H9 (cell line): ENCODE measurements at regions not wholly inside any gene's neighbourhood (a gene's known extent, or its start where the extent isn't known, plus 50 kb on each side); places are given as distances from the start of the nearest gene placed in this dataset.

Source experiments
- DNase-seq: peaks from one replicate; pipeline ENCODE4 v3.0.0-alpha.2; 2017
- H2AFZ ChIP-seq: one replicate; pipeline ENCODE4 v1.6.1; 2013; ENCODE audit warnings: mild to moderate bottlenecking, low read length, control low read depth, moderate library complexity
- H2AK5ac ChIP-seq: 2 replicates; pipeline ENCODE4 v1.6.1; 2013; ENCODE audit warnings: low read length, control low read depth, mixed read lengths; ENCODE audit not compliant: insufficient read length
- H2BK120ac ChIP-seq: one replicate; pipeline ENCODE4 v1.6.1; 2013; ENCODE audit warnings: low read depth, mild to moderate bottlenecking, low read length, control low read depth, inconsistent platforms; ENCODE audit not compliant: poor library complexity, severe bottlenecking
- H2BK12ac ChIP-seq: 2 replicates; pipeline ENCODE4 v1.6.1; 2013; ENCODE audit warnings: low read length, control low read depth, mixed read lengths, low read depth; ENCODE audit not compliant: insufficient read length
- H2BK15ac ChIP-seq: 2 replicates; pipeline ENCODE4 v1.6.1; 2013; ENCODE audit warnings: low read depth, low read length, control low read depth
- H2BK20ac ChIP-seq: one replicate; pipeline ENCODE4 v1.6.1; 2013; ENCODE audit warnings: low read depth, mild to moderate bottlenecking, low read length, control low read depth, inconsistent platforms; ENCODE audit not compliant: poor library complexity, severe bottlenecking
- H2BK5ac ChIP-seq: 2 replicates; pipeline ENCODE4 v1.6.1; 2013; ENCODE audit warnings: low read length, control low read depth, mixed read lengths; ENCODE audit not compliant: insufficient read length
- H3K14ac ChIP-seq: 2 replicates; pipeline ENCODE4 v1.6.1; 2013; ENCODE audit warnings: low read length, control low read depth; ENCODE audit not compliant: insufficient read depth
- H3K18ac ChIP-seq: 2 replicates; pipeline ENCODE4 v1.6.1; 2013; ENCODE audit warnings: low read depth, mild to moderate bottlenecking, mixed read lengths, low read length, control low read depth; ENCODE audit not compliant: insufficient read length
- H3K23ac ChIP-seq: 2 replicates; pipeline ENCODE4 v1.6.1; 2013; ENCODE audit warnings: low read length, control low read depth, mixed read lengths, low read depth; ENCODE audit not compliant: insufficient read length
- H3K23me2 ChIP-seq: 2 replicates; pipeline ENCODE4 v1.6.1; 2013; ENCODE audit warnings: low read depth, mild to moderate bottlenecking, mixed read lengths, low read length, control low read depth; ENCODE audit not compliant: insufficient read length, poor library complexity, severe bottlenecking
- H3K27ac ChIP-seq: 2 replicates; pipeline ENCODE4 v1.5.1; 2013; ENCODE audit warnings: low read length, control low read depth, mixed read lengths, low read depth; ENCODE audit not compliant: insufficient read length
- H3K27me3 ChIP-seq: 2 replicates; pipeline ENCODE4 v1.6.1; 2013; ENCODE audit warnings: low read length, control low read depth, inconsistent platforms; ENCODE audit not compliant: insufficient read depth
- H3K4ac ChIP-seq: 2 replicates; pipeline ENCODE4 v1.6.1; 2013; ENCODE audit warnings: low read depth, mild to moderate bottlenecking, control low read depth, inconsistent platforms, low read length, moderate library complexity
- H3K4me1 ChIP-seq: 2 replicates; pipeline ENCODE4 v1.6.1; 2013; ENCODE audit warnings: low read length, control low read depth, inconsistent platforms; ENCODE audit not compliant: insufficient read depth
- H3K4me2 ChIP-seq: 2 replicates; pipeline ENCODE4 v1.6.1; 2013; ENCODE audit warnings: low read length, control low read depth, mixed read lengths; ENCODE audit not compliant: insufficient read length, insufficient read depth
- H3K56ac ChIP-seq: 2 replicates; pipeline ENCODE4 v1.6.1; 2013; ENCODE audit warnings: low read depth, mild to moderate bottlenecking, mixed read lengths, low read length, control low read depth; ENCODE audit not compliant: insufficient read length
- H3K79me1 ChIP-seq: 2 replicates; pipeline ENCODE4 v1.6.1; 2013; ENCODE audit warnings: low read depth, mild to moderate bottlenecking, moderate library complexity, low read length, control low read depth, inconsistent platforms; ENCODE audit not compliant: insufficient read depth, poor library complexity, severe bottlenecking
- H3K79me2 ChIP-seq: 2 replicates; pipeline ENCODE4 v1.6.1; 2013; ENCODE audit warnings: low read length, control low read depth, inconsistent platforms; ENCODE audit not compliant: insufficient read depth
- H3K9ac ChIP-seq: 2 replicates; pipeline ENCODE4 v1.6.1; 2013; ENCODE audit warnings: low read length, control low read depth, mixed read lengths; ENCODE audit not compliant: insufficient read length; ENCODE audit errors: extremely low read depth
- H3K9me3 ChIP-seq: one replicate; pipeline ENCODE4 v1.6.1; 2013; ENCODE audit warnings: low read depth, low read length, inconsistent platforms; ENCODE audit not compliant: control insufficient read depth
- H3T11ph ChIP-seq: one replicate; pipeline ENCODE4 v1.6.1; 2013; ENCODE audit warnings: mild to moderate bottlenecking, low read length, control low read depth, inconsistent platforms
- H4K20me1 ChIP-seq: one replicate; pipeline ENCODE4 v1.6.1; 2013; ENCODE audit not compliant: control insufficient read depth, insufficient read length, insufficient read depth
- H4K5ac ChIP-seq: 2 replicates; pipeline ENCODE4 v1.6.1; 2013; ENCODE audit warnings: low read depth, mild to moderate bottlenecking, mixed read lengths, low read length, control low read depth; ENCODE audit not compliant: insufficient read length
- H4K8ac ChIP-seq: replicated peaks from 2 replicates; pipeline ENCODE4 v1.6.1; 2013; ENCODE audit warnings: low read length, control low read depth, mixed read lengths, low read depth; ENCODE audit not compliant: insufficient read length
- H4K91ac ChIP-seq: 2 replicates; pipeline ENCODE4 v1.6.1; 2013; ENCODE audit warnings: low read depth, mild to moderate bottlenecking, moderate library complexity, mixed read lengths, low read length, control low read depth; ENCODE audit not compliant: insufficient read length
- H3K27ac Mint-ChIP-seq, 3 experiments: 2 replicates in 2 of 3; 3 replicates in 1 of 3; pipeline ENCODE4 v1.8.0; 2020 to 2021; ENCODE audit warnings: mixed read lengths in 3 of 3, mild to moderate bottlenecking in 1 of 3, moderate library complexity in 1 of 3
- H3K27me3 Mint-ChIP-seq: 2 replicates; pipeline ENCODE4 v1.8.0; 2021; ENCODE audit warnings: low read depth, mild to moderate bottlenecking, moderate library complexity, mixed read lengths
- H3K36me3 Mint-ChIP-seq, 3 experiments: 2 replicates in 2 of 3; 3 replicates in 1 of 3; pipeline ENCODE4 v1.8.0; 2020 to 2021; ENCODE audit warnings: low read depth in 3 of 3, mixed read lengths in 3 of 3; ENCODE audit not compliant: insufficient read depth in 1 of 3
- H3K4me1 Mint-ChIP-seq, 2 experiments: 2 replicates each; pipeline ENCODE4 v1.8.0; 2020; ENCODE audit warnings: mixed read lengths in 2 of 2
- H3K4me3 Mint-ChIP-seq, 2 experiments: 2 replicates in 1 of 2; 3 replicates in 1 of 2; pipeline ENCODE4 v1.8.0; 2020 to 2021; ENCODE audit warnings: mild to moderate bottlenecking in 2 of 2, mixed read lengths in 2 of 2, moderate library complexity in 1 of 2
- H3K9me3 Mint-ChIP-seq, 2 experiments: 2 replicates in 1 of 2; 3 replicates in 1 of 2; pipeline ENCODE4 v1.8.0; 2020; ENCODE audit warnings: mild to moderate bottlenecking in 2 of 2, mixed read lengths in 2 of 2, moderate library complexity in 1 of 2
- CTCF ChIP-seq: fragments of 200-600 bp; sonication (generic); conservative IDR thresholded peaks from 3 replicates; pipeline ENCODE4 v1.8.0; 2021; ENCODE audit warnings: antibody characterized with exemption, mild to moderate bottlenecking
- WGBS: extraction: QIAGEN DNeasy Blood & Tissue Kit; methylation state at CpG from one replicate; pipeline ENCODE4 v1.1.7; 2013; ENCODE audit warnings: missing lambda C conversion rate, low lambda C conversion rate, mixed read lengths; ENCODE audit not compliant: insufficient read length; ENCODE audit errors: extremely low coverage; 5-methylcytosine and 5-hydroxymethylcytosine counted together

DNA sequence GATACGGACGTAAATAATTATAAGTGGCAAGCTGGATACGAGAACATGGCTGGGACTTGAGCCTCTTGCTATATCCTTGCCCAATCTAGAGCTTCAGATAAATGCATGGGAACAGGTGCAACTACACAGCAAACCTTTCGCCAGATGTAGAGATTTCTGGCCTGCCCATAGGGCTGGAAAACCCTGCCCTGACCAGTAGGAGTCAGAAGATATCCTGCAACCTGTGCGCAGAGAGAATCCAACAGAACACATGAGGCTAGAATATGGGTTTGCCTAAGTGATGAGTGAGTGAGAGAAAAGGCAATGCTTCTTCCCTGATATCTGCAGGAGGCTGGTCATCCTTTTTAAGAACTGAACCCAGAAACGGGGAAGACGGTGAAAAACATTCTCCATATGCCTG lies 805.3 kb upstream of the TENM3 start:
- no peak overlapping the region for H2AFZ ChIP-seq
- no peak overlapping the region for H4K8ac ChIP-seq
- Mint-ChIP-seq H3K27me3 (no peaks in the 10 kb centered on the region), H3K9me3 (no peaks in the 10 kb centered on the region; a peak in 2 of 5 replicates), H3K4me1 (0 out of 4 replicates have a peak, but pooled peaks cover 0 to 1% of the 10 kb centered on the region in 2 experiments), H3K36me3 (no peaks in the 10 kb centered on the region), H3K4me3 (no peak overlapping the region), H3K27ac (no peak overlapping the region)
- H2BK20ac ChIP-seq: no peak overlapping the region
- H3K23ac ChIP-seq: no peak overlapping the region
- TF ChIP-seq CTCF: peak; percentile 32
- no peak overlapping the region for H3K4ac ChIP-seq
- H3K18ac ChIP-seq: no peak overlapping the region
- H3K23me2 ChIP-seq: no peaks in the 10 kb centered on the region
- H3K27ac ChIP-seq: no peak overlapping the region
- no peak overlapping the region for H3K9ac ChIP-seq
- WGBS: no CpG with 5 or more reads among the region's 7 CpGs
- H2BK15ac ChIP-seq: no peak overlapping the region
- no peak for DNase-seq
- no peak overlapping the region for H3K14ac ChIP-seq
- no peaks in the 10 kb centered on the region for H3K9me3 ChIP-seq
- H3K79me2 ChIP-seq: no peaks in the 10 kb centered on the region
- no peak overlapping the region for H3T11ph ChIP-seq
- no peak overlapping the region for H2AK5ac ChIP-seq
- H4K20me1 ChIP-seq: no peaks in the 10 kb centered on the region
- H2BK12ac ChIP-seq: no peak overlapping the region
- no peak overlapping the region for H2BK5ac ChIP-seq
- no peaks in the 10 kb centered on the region for H3K27me3 ChIP-seq
- no peaks in the 10 kb centered on the region for H3K4me1 ChIP-seq
- no peak overlapping the region for H4K5ac ChIP-seq
- no peak overlapping the region for H4K91ac ChIP-seq
- no peak overlapping the region for H3K56ac ChIP-seq
- no peak overlapping the region for H3K4me2 ChIP-seq
- no peak overlapping the region for H2BK120ac ChIP-seq
- no peaks in the 10 kb centered on the region for H3K79me1 ChIP-seq
